Fibroblast of mammary gland (primary cell): ENCODE measurements at regions not wholly inside any gene's neighbourhood (a gene's known extent, or its start where the extent isn't known, plus 50 kb on each side); places are given as distances from the start of the nearest gene placed in this dataset.
A peak's percentile ranks its signal among the peaks of the same experiment; 100 is the strongest.

ENCODE experiments used
- DNase-seq: peaks from one replicate; pipeline ENCODE4 v3.0.0-alpha.2; 2010; ENCODE audit warnings: low read depth
- H3K4me3 ChIP-seq: 2 replicates; pipeline ENCODE4 v1.5.1; 2011; ENCODE audit warnings: low read depth, mild to moderate bottlenecking, low read length, moderate library complexity; ENCODE audit not compliant: control insufficient read depth
- CTCF ChIP-seq: conservative IDR thresholded peaks from 2 replicates; pipeline ENCODE4 v1.5.1; 2011; ENCODE audit warnings: low read depth, low read length, inconsistent platforms; ENCODE audit not compliant: control insufficient read depth, insufficient read depth

DNA sequence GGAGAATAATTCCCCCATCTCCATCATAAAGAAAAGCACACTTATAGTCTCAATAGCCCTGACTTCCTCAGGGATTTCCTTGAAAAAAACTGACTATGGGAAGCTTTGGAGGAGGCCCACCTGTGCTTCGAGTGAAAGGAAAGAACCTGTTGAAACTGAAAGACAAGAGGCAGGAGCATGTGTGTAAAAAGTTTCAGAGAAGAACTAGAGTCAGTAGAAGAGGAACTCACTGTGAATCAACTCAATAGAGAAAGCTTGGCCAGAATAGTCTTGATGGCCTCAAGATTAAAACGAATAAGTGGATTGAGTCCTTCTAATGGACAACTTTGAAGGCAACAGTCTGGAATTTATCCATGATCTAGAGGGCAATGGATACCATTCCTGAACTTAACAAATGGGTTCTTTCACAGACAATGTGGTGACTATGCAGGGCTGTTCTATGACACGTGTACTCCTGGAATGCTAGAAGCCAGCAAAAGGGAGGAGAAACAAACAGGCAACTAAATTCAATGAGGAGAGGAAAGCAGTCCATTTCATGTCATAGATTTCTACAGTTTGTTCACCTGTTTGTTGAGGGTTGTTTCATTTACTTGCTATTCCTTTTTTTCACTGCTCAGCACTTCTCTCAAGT is 442.3 kb downstream of the GRB14 start:
- TF ChIP-seq CTCF = no peak
- peak; percentile 6 for DNase-seq
- H3K4me3 ChIP-seq = no peak overlapping the region

- TF ChIP-seq CTCF = no peak
- no peak overlapping the region for H3K4me3 ChIP-seq
- DNase-seq = no peak
Measured at GRCh38 chr2:164164602-164165001, 428.8 kb upstream of the FIGN start.

DNA sequence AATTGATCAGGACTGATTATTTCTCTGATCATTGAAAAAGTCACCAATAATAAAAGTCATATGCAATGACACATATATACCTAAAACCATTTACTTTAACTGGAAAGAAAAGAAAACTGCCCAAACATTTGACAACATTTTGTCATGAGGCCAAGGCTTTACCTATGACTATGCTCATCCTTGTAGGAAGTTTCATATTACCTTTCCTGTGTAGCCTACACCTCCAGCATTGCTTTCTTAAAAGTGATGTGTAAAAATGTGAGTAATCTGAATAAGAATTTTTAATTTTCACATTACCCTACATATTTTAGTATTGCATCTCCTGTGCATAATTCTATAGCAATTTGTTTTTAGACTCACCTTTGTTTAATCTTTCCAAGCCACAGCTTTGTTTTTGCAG is 419.8 kb upstream of the FIGN start:
- H3K4me3 ChIP-seq = no peak overlapping the region
- TF ChIP-seq CTCF = no peak
- no peak for DNase-seq

GRCh38 chr2:164151522-164151921 is 415.7 kb upstream of the FIGN start:
- peak; percentile 84 for DNase-seq
- no peak overlapping the region for H3K4me3 ChIP-seq
- no peak for TF ChIP-seq CTCF

- DNase-seq = peak; percentile 76
- TF ChIP-seq CTCF = no peak
- no peak overlapping the region for H3K4me3 ChIP-seq
Measured at GRCh38 chr2:164150604-164151003, 414.8 kb upstream of the FIGN start.

- no peak overlapping the region for H3K4me3 ChIP-seq
- DNase-seq = peak; percentile 18
- TF ChIP-seq CTCF = no peak
Measured at GRCh38 chr2:164146441-164146840, 410.6 kb upstream of the FIGN start.
